NCI-H1930 (cell line): ENCODE measurements at regions not wholly inside any gene's neighbourhood (a gene's known extent, or its start where the extent isn't known, plus 50 kb on each side); places are given as distances from the start of the nearest gene placed in this dataset.

Source experiments
- DNase-seq, 2 experiments: peaks; one replicate each; lab custom pipeline; 2025; lab: John Stamatoyannopoulos, UW

GRCh38 chr2:16006537-16007166, 66.3 kb downstream of the MYCN start:
- no peak for DNase-seq

GRCh38 chr2:16005816-16006536, 65.6 kb downstream of the MYCN start:
- DNase-seq = no peak

- no peak for DNase-seq
Measured at GRCh38 chr2:16005389-16005788, 65.0 kb downstream of the MYCN start.

- DNase-seq = no peak
Measured at GRCh38 chr2:16003809-16004208, 63.5 kb downstream of the MYCN start.

- DNase-seq = no peak
Measured at GRCh38 chr2:16003152-16003551, 62.8 kb downstream of the MYCN start.

GRCh38 chr2:16002575-16002974, 62.2 kb downstream of the MYCN start:
- DNase-seq = no peak

- DNase-seq = no peak
Measured at GRCh38 chr2:16002144-16002543, 61.8 kb downstream of the MYCN start.

- no peak for DNase-seq
Measured at GRCh38 chr2:16000642-16001041, 60.3 kb downstream of the MYCN start.

- no peak for DNase-seq
Measured at GRCh38 chr2:15999596-16000469, 59.5 kb downstream of the MYCN start.

GRCh38 chr2:15997728-15998280, 57.5 kb downstream of the MYCN start:
- no peak for DNase-seq

- DNase-seq = no peak
Measured at GRCh38 chr2:15996536-15997423, 56.4 kb downstream of the MYCN start.
